Upper lobe of right lung (tissue), 1 donor: ENCODE measurements at regions not wholly inside any gene's neighbourhood (a gene's known extent, or its start where the extent isn't known, plus 50 kb on each side); places are given as distances from the start of the nearest gene placed in this dataset.

Experiments used
- ATAC-seq: fragments of 200-7000 bp; cut with Tn5 transposase; one replicate; pipeline ENCODE4 v1.9.1; 2020; ENCODE audit warnings: mild to moderate bottlenecking, moderate library complexity
- DNase-seq: peaks from one replicate; pipeline ENCODE4 v3.0.0-alpha.2; 2020
- H3K27ac ChIP-seq: fragments of 200-600 bp; one replicate; pipeline ENCODE4 v1.8.0; 2022
- H3K27me3 ChIP-seq: fragments of 200-600 bp; one replicate; pipeline ENCODE4 v1.8.0; 2022; ENCODE audit warnings: mild to moderate bottlenecking
- H3K36me3 ChIP-seq: fragments of 200-600 bp; one replicate; pipeline ENCODE4 v1.8.0; 2022
- H3K4me1 ChIP-seq: fragments of 200-600 bp; one replicate; pipeline ENCODE4 v1.8.0; 2022
- H3K4me3 ChIP-seq: fragments of 200-600 bp; one replicate; pipeline ENCODE4 v1.8.0; 2022; ENCODE audit warnings: mild to moderate bottlenecking
- H3K9me3 ChIP-seq: fragments of 200-600 bp; one replicate; pipeline ENCODE4 v1.8.0; 2022
- intact Hi-C: fragments of 100-400 bp; cut with DNase I; formaldehyde crosslinking; loops from one replicate; pipeline ENCODE4 v1.11.0; 2022
- TF ChIP-seq, protein P1 (sequence below): fragments of 200-600 bp; IDR thresholded peaks from one replicate; pipeline ENCODE4 v1.8.0; 2022; ENCODE audit warnings: antibody characterized with exemption
- donor health status: DM: no; HTN: yes; CAD: no; lungs with severe emphysema.

DNA sequence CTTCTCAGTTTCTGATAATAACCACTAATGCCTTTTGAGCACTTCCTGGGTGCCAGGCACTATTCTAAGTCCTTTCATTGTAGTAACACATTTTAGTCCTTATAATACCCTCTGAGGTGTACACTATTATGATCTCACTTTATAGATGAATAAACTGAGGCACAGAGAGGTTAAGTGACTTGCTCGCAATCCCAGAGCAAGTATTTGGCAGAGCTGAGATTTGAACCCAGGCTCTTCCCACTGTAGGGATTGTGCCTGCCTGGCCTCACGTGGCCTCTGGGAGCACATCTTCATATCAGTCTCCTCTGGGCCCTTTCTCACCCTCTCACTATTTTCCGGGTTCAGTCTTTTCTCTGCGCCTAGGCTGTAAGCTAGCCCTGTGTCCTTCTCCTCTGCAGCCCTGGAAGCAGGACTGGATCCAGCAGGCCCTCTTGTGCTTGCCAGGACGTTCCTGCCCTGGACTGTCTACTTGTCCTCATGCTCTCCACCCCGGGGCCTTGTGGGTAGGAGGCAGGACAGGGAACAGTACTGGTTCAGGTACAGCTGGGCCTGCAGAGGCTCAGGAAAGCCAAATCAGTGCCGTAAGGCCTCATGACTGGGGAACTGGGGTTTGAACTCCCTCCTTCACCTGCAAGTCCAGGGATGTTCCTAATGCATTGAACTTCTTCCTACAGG, 139.6 kb downstream of the VEGFA start:
- Histone ChIP-seq H3K4me1 (no peaks in the 10 kb centered on the region), H3K27me3 (no peaks in the 10 kb centered on the region), H3K9me3 (no peaks in the 10 kb centered on the region), H3K27ac (no peak overlapping the region), H3K4me3 (no peak overlapping the region), H3K36me3 (no peaks in the 10 kb centered on the region)
- TF ChIP-seq, protein P1, sequence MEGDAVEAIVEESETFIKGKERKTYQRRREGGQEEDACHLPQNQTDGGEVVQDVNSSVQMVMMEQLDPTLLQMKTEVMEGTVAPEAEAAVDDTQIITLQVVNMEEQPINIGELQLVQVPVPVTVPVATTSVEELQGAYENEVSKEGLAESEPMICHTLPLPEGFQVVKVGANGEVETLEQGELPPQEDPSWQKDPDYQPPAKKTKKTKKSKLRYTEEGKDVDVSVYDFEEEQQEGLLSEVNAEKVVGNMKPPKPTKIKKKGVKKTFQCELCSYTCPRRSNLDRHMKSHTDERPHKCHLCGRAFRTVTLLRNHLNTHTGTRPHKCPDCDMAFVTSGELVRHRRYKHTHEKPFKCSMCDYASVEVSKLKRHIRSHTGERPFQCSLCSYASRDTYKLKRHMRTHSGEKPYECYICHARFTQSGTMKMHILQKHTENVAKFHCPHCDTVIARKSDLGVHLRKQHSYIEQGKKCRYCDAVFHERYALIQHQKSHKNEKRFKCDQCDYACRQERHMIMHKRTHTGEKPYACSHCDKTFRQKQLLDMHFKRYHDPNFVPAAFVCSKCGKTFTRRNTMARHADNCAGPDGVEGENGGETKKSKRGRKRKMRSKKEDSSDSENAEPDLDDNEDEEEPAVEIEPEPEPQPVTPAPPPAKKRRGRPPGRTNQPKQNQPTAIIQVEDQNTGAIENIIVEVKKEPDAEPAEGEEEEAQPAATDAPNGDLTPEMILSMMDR: no peak
- no peak for DNase-seq
- peak; percentile 8 for ATAC-seq
- intact Hi-C loops: no loop called here

DNA sequence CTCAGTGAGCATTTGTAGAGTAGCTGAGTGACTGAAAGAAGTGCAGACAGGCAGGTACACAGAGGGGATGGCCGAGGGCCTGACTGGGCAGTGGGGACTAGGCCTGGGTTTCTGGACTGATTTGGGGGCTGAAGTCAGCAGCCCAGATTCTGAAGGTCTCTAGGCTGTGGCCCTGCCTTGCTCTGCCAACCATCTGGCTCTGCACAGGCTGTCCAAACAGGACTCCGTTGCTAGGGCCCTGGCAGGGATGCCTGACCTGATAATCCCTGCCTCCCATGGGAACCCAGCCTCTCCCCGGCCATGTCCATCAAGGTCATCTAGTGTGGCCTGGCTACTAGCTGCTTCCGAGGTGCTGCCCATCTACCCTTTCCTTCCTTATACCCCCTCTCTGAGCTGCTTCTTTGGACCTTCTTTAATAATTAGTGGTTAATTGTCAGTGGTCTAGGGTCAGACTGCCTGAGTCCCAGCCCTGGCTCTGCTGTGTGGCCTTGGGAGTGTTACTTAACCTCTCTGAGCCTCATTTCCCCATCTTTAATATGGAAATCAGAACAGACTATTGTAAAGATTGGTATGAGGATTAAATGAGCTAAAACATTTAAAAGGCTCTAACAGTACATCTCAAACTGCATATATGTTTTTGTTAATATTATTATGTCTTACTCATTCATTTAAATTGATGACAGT, 137.9 kb downstream of the VEGFA start:
- Histone ChIP-seq H3K27ac (no peak overlapping the region), H3K4me3 (no peak overlapping the region), H3K9me3 (no peaks in the 10 kb centered on the region), H3K36me3 (no peaks in the 10 kb centered on the region), H3K4me1 (no peaks in the 10 kb centered on the region), H3K27me3 (no peaks in the 10 kb centered on the region)
- no peak for ATAC-seq
- TF ChIP-seq, protein P1: no peak
- no peak for DNase-seq
- intact Hi-C loops: no loop called here

DNA sequence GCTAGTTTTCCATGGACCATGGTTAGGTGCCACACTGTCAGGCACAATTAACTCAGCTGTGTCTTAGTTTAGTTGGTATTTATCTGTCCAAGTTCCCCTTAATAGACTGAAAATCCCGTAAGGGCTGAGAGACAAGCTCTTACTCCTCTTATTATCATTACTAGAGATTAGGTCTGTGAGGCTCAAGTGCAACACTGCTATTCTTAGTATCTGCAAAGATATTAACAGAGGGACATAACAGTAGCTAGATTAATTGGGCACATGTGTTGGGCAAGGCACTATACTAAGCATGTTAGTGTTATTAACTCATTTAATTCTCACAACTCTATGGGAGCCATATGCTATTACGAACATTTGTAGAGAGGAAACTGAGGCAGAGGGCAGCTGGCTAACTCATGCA, 137.3 kb downstream of the VEGFA start:
- H3K27ac ChIP-seq: no peak overlapping the region
- DNase-seq (no peak), ATAC-seq (no peak)
- no peaks in the 10 kb centered on the region for H3K4me1 ChIP-seq
- H3K4me3 ChIP-seq: no peak overlapping the region
- H3K36me3 ChIP-seq: no peaks in the 10 kb centered on the region
- TF ChIP-seq, protein P1: no peak
- H3K27me3 ChIP-seq: no peaks in the 10 kb centered on the region
- intact Hi-C loops: no loop called here
- no peaks in the 10 kb centered on the region for H3K9me3 ChIP-seq

DNA sequence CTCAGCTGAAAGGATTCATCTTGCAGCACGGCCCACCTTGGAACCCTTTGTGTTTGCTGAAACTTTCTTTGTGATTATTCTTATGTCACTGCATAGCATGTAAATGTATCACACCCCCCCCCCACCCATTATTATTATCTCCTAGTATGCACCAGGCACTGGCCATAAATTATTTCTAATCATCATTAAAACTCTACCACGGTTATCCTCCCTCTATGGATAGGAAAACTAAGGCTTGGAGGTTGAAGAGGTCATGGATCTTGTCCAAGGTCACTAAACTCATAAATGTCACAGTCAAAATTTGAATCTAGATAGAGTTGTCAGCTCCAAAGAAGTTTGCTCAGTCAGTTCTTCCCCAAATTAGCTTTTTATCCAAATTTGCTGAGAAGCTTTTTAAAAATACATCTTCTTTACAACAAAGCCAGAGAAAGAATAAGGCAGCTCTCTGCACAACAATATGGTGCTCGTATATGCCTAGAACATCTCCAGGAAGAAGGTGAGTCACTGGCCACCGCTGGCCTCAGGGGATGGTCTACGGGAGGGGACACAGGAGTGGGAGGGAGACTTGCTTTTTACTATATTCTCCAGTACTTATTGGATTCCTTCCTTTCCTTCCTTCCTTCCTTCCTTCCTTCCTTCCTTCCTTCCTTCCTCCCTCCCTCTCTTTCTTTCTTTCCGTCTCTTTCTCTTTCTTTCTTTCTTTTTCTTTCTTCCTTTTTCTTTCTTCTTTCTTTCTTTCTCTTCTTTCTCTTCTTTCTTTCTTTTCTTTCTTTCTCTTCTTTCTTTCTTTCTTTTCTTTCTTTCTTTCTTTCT, 134.5 kb downstream of the VEGFA start:
- Histone ChIP-seq H3K27me3 (no peaks in the 10 kb centered on the region), H3K4me1 (no peaks in the 10 kb centered on the region), H3K27ac (no peak overlapping the region), H3K36me3 (no peaks in the 10 kb centered on the region), H3K9me3 (no peaks in the 10 kb centered on the region), H3K4me3 (no peak overlapping the region)
- intact Hi-C loops: no loop called here
- DNase-seq: no peak
- ATAC-seq: no peak
- TF ChIP-seq, protein P1: no peak

DNA sequence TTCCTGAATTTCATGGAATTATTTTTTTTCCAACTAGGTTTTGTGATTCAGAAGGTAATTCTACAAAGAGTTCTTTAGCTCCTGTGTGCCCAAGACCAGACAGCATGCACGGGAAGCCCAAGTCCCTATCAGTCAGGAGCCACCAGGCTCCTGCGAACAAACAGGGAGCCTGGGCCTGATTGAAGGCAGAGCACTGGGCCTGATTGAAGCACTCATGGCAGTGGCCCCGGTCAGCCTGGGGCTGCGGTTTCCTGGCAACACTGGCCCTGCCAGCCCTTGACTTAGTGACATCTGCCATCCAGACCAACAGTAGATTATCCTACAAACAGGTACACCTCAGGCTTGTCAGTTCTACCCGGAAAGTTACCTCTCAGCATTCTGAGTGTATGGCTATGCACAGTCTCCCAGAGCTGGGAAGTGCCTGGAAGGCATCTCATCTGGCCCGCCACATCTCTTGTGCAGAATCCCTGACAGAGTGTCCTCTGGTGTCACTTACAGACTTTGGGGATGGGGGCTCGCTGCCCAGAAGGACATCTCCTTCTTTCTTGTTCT, 133.8 kb downstream of the VEGFA start:
- DNase-seq: no peak
- intact Hi-C loops: no loop called here
- H3K4me3 ChIP-seq: no peak overlapping the region
- no peak for ATAC-seq
- no peaks in the 10 kb centered on the region for H3K4me1 ChIP-seq
- no peaks in the 10 kb centered on the region for H3K36me3 ChIP-seq
- H3K9me3 ChIP-seq: no peaks in the 10 kb centered on the region
- TF ChIP-seq, protein P1: no peak
- H3K27ac ChIP-seq: no peak overlapping the region
- no peaks in the 10 kb centered on the region for H3K27me3 ChIP-seq
